SH-SY5Y (cell line): ENCODE measurements at regions not wholly inside any gene's neighbourhood (a gene's known extent, or its start where the extent isn't known, plus 50 kb on each side); places are given as distances from the start of the nearest gene placed in this dataset.

Experiments used
- GATA2 ChIP-seq: IDR thresholded peaks from 2 replicates; pipeline ENCODE4 v1.6.1; 2011; ENCODE audit warnings: mild to moderate bottlenecking, low read depth, low read length
- GATA3 ChIP-seq: IDR thresholded peaks from 2 replicates; pipeline ENCODE4 v1.6.1; 2011; ENCODE audit warnings: low read depth, mild to moderate bottlenecking, low read length, moderate library complexity

GRCh38 chr3:22399566-22399965 lies 648.6 kb upstream of the ZNF385D start:
- no peak for TF ChIP-seq GATA3
- TF ChIP-seq GATA2: no peak

- TF ChIP-seq GATA3 (no peak), GATA2 (no peak)
Measured at GRCh38 chr3:22401499-22401898, 650.5 kb upstream of the ZNF385D start.

- TF ChIP-seq GATA3 (no peak), GATA2 (no peak)
Measured at GRCh38 chr3:22414239-22414638, 663.2 kb upstream of the ZNF385D start.

- TF ChIP-seq GATA2 (no peak), GATA3 (no peak)
Measured at GRCh38 chr3:22419261-22419660, 668.3 kb upstream of the ZNF385D start.

GRCh38 chr3:22421589-22421988 lies 670.6 kb upstream of the ZNF385D start:
- TF ChIP-seq GATA3 (no peak), GATA2 (no peak)

GRCh38 chr3:22431334-22431733 lies 680.3 kb upstream of the ZNF385D start:
- TF ChIP-seq GATA2 (no peak), GATA3 (no peak)

GRCh38 chr3:22439626-22440025 lies 688.6 kb upstream of the ZNF385D start:
- TF ChIP-seq GATA2 (no peak), GATA3 (no peak)

- TF ChIP-seq GATA2: no peak
- TF ChIP-seq GATA3: no peak
Measured at GRCh38 chr3:22441711-22442110, 690.7 kb upstream of the ZNF385D start.

GRCh38 chr3:22443571-22444233 lies 692.7 kb upstream of the ZNF385D start:
- TF ChIP-seq GATA3 (no peak), GATA2 (no peak)

- TF ChIP-seq GATA3 (peak; percentile 90), GATA2 (peak; percentile 85)
Measured at GRCh38 chr3:22450786-22451400, 699.9 kb upstream of the ZNF385D start.

GRCh38 chr3:22451501-22451900 lies 700.5 kb upstream of the ZNF385D start:
- TF ChIP-seq GATA2 (no peak), GATA3 (no peak)

GRCh38 chr3:22453906-22454535 lies 703.0 kb upstream of the ZNF385D start:
- no peak for TF ChIP-seq GATA2

GRCh38 chr3:22469995-22470394 lies 719.0 kb upstream of the ZNF385D start:
- no peak for TF ChIP-seq GATA2

GRCh38 chr3:22471557-22471956 lies 720.5 kb upstream of the ZNF385D start:
- TF ChIP-seq GATA2: no peak
- TF ChIP-seq GATA3: no peak
